ENCODE measurements at regions not wholly inside any gene's neighbourhood (a gene's known extent, or its start where the extent isn't known, plus 50 kb on each side); places are given as distances from the start of the nearest gene placed in this dataset.

DNA sequence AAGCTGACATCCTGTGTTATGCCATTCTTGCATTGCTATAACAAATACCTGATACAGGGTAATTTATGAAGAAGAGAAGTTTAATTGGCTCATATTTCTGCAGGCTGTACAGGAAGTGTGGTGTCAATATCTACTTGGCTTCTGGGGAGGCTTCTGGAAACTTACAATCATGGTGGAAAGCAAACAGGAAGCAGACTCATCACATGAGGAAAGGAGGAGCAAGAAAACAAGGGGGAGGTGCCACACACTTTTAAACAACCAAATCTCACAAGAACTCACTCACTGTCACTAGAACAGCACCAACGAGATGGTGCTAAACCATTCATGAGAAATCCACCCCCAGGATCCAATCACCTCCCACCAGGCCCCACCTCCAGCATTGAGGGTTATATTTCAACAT is 143.1 kb upstream of the GGTLC1 start:
- TF ChIP-seq, protein P1, sequence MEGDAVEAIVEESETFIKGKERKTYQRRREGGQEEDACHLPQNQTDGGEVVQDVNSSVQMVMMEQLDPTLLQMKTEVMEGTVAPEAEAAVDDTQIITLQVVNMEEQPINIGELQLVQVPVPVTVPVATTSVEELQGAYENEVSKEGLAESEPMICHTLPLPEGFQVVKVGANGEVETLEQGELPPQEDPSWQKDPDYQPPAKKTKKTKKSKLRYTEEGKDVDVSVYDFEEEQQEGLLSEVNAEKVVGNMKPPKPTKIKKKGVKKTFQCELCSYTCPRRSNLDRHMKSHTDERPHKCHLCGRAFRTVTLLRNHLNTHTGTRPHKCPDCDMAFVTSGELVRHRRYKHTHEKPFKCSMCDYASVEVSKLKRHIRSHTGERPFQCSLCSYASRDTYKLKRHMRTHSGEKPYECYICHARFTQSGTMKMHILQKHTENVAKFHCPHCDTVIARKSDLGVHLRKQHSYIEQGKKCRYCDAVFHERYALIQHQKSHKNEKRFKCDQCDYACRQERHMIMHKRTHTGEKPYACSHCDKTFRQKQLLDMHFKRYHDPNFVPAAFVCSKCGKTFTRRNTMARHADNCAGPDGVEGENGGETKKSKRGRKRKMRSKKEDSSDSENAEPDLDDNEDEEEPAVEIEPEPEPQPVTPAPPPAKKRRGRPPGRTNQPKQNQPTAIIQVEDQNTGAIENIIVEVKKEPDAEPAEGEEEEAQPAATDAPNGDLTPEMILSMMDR (conservative IDR thresholded peaks at IDR 0.05; ENCODE audit: low read depth, low read length), result no peak
- TF ChIP-seq EZH2 (IDR thresholded peaks at IDR 0.05; ENCODE audit: low read length, unreplicated experiment) (no peak), EZH2phosphoT487 (IDR thresholded peaks at IDR 0.05; ENCODE audit: borderline replicate concordance, low read length) (no peak)
